Glutamatergic neuron (in vitro differentiated cells): ENCODE measurements at regions not wholly inside any gene's neighbourhood (a gene's known extent, or its start where the extent isn't known, plus 50 kb on each side); places are given as distances from the start of the nearest gene placed in this dataset.

Experiments used
- DNase-seq: peaks from one replicate; pipeline ENCODE4 v3.0.0; 2022
- H3K27ac Mint-ChIP-seq: one replicate; pipeline ENCODE4 v1.8.0; 2020; ENCODE audit warnings: mild to moderate bottlenecking, mixed read lengths, inconsistent platforms; ENCODE audit not compliant: unreplicated experiment
- H3K27me3 Mint-ChIP-seq: one replicate; pipeline ENCODE4 v1.8.0; 2020; ENCODE audit warnings: mild to moderate bottlenecking, moderate library complexity, mixed read lengths, inconsistent platforms; ENCODE audit not compliant: unreplicated experiment
- H3K36me3 Mint-ChIP-seq: one replicate; pipeline ENCODE4 v1.8.0; 2020; ENCODE audit warnings: mild to moderate bottlenecking, mixed read lengths, inconsistent platforms; ENCODE audit not compliant: unreplicated experiment
- H3K4me1 Mint-ChIP-seq: one replicate; pipeline ENCODE4 v1.8.0; 2020; ENCODE audit warnings: mild to moderate bottlenecking, low read depth, mixed read lengths, inconsistent platforms; ENCODE audit not compliant: unreplicated experiment
- H3K4me3 Mint-ChIP-seq: one replicate; pipeline ENCODE4 v1.8.0; 2020; ENCODE audit warnings: mild to moderate bottlenecking, mixed read lengths, inconsistent platforms; ENCODE audit not compliant: unreplicated experiment
- H3K9me3 Mint-ChIP-seq: one replicate; pipeline ENCODE4 v1.8.0; 2020; ENCODE audit warnings: mild to moderate bottlenecking, moderate library complexity, mixed read lengths, inconsistent platforms; ENCODE audit not compliant: unreplicated experiment
- TF ChIP-seq, protein P1 (sequence below): fragments of 200-600 bp; sonication (generic); IDR thresholded peaks from one replicate; pipeline ENCODE4 v1.5.0; 2021; ENCODE audit not compliant: partially characterized antibody, unreplicated experiment

DNA sequence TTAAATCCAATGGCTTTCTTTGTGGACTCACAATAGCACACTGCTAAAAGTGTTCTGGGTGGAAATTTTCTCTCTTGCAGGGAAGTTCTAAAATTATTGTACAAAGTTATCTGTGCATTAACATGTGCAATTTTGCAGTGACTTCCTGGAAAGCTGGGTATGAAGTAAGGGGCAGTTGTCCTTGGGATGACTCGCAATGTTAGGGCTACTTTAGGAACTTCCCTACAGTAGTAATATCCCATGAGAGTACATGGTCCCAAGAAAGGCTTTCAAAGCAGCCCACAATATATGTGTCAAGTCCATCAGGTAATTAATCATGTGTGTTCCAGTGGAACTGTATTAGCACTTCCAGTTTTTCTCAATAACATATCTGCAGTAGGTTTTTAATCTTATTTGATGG lies 201.0 kb upstream of the UBE2E2 start:
- no peak overlapping the region for H3K4me3 Mint-ChIP-seq
- no peaks in the 10 kb centered on the region for H3K4me1 Mint-ChIP-seq
- TF ChIP-seq, protein P1, sequence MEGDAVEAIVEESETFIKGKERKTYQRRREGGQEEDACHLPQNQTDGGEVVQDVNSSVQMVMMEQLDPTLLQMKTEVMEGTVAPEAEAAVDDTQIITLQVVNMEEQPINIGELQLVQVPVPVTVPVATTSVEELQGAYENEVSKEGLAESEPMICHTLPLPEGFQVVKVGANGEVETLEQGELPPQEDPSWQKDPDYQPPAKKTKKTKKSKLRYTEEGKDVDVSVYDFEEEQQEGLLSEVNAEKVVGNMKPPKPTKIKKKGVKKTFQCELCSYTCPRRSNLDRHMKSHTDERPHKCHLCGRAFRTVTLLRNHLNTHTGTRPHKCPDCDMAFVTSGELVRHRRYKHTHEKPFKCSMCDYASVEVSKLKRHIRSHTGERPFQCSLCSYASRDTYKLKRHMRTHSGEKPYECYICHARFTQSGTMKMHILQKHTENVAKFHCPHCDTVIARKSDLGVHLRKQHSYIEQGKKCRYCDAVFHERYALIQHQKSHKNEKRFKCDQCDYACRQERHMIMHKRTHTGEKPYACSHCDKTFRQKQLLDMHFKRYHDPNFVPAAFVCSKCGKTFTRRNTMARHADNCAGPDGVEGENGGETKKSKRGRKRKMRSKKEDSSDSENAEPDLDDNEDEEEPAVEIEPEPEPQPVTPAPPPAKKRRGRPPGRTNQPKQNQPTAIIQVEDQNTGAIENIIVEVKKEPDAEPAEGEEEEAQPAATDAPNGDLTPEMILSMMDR: no peak
- H3K27me3 Mint-ChIP-seq: no peaks in the 10 kb centered on the region
- no peak for DNase-seq
- H3K9me3 Mint-ChIP-seq: no peaks in the 10 kb centered on the region
- H3K27ac Mint-ChIP-seq: no peak overlapping the region
- no peaks in the 10 kb centered on the region for H3K36me3 Mint-ChIP-seq

DNA sequence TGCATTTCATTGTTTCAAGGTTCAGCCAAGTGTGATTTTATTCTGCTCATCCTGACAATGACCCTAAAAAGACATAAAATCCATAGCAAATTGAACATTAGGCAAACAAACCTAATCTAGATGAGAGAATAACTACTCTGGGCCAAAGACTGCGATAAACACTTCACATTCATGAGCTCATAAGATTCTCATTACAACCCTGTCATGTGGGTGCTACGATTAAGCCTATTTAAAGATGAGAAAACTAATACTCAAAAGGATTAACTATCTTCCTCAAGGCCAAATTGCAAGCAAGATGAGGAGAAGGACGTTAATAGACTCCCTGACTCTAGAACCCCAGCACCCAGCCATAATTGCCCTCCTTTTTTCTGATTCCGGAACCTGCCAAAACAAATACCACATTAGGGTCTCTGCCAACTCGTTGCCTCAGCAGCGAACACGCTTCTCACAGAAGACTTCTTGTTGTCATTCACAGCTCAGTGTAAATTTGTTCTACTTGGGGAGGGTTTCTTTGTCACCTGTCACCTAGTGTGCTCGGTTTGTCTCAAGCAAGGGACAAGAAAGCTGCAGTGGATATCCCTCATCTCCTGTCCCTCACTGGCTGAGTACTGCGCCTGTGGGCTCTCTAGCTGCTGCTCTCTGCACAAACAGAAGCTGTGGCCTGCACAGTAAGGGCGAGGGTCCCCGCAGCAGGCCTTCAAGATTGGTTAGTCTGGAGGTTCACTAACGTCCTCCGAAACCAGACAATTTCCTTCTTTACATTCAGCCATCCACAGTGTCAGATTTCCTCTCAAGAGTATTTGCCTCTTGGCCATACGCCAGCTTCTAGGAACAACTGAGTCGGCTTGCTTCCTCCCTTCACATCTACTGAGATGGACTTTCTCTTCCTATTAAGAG lies 200.0 kb upstream of the UBE2E2 start:
- Mint-ChIP-seq H3K27me3 (no peaks in the 10 kb centered on the region), H3K9me3 (no peaks in the 10 kb centered on the region), H3K36me3 (no peaks in the 10 kb centered on the region), H3K4me3 (no peak overlapping the region), H3K27ac (no peak overlapping the region), H3K4me1 (no peaks in the 10 kb centered on the region)
- no peak for DNase-seq
- TF ChIP-seq, protein P1: no peak

DNA sequence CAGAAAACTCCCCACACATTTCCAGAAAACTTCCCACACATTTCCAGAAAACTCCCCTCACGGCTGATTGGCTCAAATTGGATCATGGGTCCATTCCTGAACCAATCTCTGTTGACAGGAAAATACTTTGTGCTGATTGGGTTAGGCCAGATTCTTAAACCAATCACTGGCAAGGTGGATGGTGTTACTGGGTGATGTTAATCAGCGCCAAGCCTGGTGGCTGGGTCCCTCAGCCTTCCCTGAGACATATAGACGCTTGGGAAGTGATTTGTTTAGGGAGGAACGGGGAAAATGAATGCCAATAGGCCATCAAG lies 199.4 kb upstream of the UBE2E2 start:
- Mint-ChIP-seq H3K27me3 (no peaks in the 10 kb centered on the region), H3K27ac (no peak overlapping the region), H3K36me3 (no peaks in the 10 kb centered on the region), H3K4me3 (no peak overlapping the region), H3K4me1 (no peaks in the 10 kb centered on the region), H3K9me3 (no peaks in the 10 kb centered on the region)
- no peak for DNase-seq
- TF ChIP-seq, protein P1: no peak

DNA sequence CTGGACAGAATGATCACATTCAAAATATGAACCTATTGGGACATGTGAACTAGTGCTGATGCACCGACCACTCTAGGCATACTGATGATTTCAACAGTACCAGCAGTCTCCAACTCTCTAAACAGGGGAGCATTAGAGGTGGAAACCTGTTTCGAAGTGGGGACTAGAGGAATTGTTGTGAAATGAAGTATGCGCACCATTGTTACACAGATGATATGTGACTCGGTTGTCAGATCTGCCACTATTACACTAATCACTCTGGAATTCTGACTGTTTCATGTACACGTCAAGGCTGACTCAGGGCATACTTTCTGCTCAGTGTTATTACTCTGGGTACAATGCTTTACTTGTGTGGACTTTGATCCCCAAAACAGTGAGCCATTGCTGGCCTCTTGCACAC lies 198.2 kb upstream of the UBE2E2 start:
- H3K27me3 Mint-ChIP-seq: no peaks in the 10 kb centered on the region
- no peak for DNase-seq
- no peak overlapping the region for H3K27ac Mint-ChIP-seq

DNA sequence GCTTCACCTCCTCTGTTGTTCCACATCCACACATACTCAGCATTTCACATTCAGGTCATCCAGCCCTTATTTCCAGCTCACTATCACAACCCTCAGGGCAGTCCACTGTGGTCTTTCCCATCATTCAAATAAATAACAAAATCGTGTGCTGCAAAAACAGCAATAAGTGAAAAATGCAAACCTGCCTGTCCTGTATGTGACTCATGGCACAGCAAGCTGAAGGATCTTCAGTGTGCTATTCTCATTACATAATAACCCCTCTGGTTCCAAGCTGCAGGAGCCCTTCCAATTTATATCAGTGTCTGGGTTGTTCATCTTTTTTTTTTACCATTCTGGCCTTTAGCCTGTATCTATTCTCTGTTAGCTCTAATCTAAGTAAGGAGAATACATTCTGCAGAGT lies 185.3 kb upstream of the UBE2E2 start:
- H3K27ac Mint-ChIP-seq: no peak overlapping the region
- no peak overlapping the region for H3K4me3 Mint-ChIP-seq
- peaks cover 1% of the 10 kb centered on the region for H3K9me3 Mint-ChIP-seq
- no peaks in the 10 kb centered on the region for H3K36me3 Mint-ChIP-seq
- no peaks in the 10 kb centered on the region for H3K27me3 Mint-ChIP-seq
- peaks cover 1% of the 10 kb centered on the region for H3K4me1 Mint-ChIP-seq
- no peak for DNase-seq
- TF ChIP-seq, protein P1: no peak

More for the DNA sequence above, 198.2 kb upstream of the UBE2E2 start:
- Mint-ChIP-seq H3K4me3 (no peak overlapping the region), H3K4me1 (no peaks in the 10 kb centered on the region), H3K36me3 (no peaks in the 10 kb centered on the region), H3K9me3 (no peaks in the 10 kb centered on the region)
- TF ChIP-seq, protein P1: no peak
